Retina (tissue), 1 donor: ENCODE measurements at regions not wholly inside any gene's neighbourhood (a gene's known extent, or its start where the extent isn't known, plus 50 kb on each side); places are given as distances from the start of the nearest gene placed in this dataset.

Source experiments
- DNase-seq: peaks from one replicate; pipeline ENCODE4 v3.0.0-alpha.2; 2016

- no peak for DNase-seq
These were observed 210.3 kb upstream of the SUCLG2 start for GRCh38 chr3:67864587-67865183.

- DNase-seq = no peak
These were observed 209.5 kb upstream of the SUCLG2 start for GRCh38 chr3:67863869-67864268.

GRCh38 chr3:67860429-67860828 is 206.0 kb upstream of the SUCLG2 start:
- DNase-seq = no peak

GRCh38 chr3:67858492-67858891 is 204.1 kb upstream of the SUCLG2 start:
- no peak for DNase-seq

GRCh38 chr3:67856718-67857117 is 202.3 kb upstream of the SUCLG2 start:
- DNase-seq = no peak

- no peak for DNase-seq
These were observed 200.3 kb upstream of the SUCLG2 start for GRCh38 chr3:67854663-67855062.

GRCh38 chr3:67853520-67853919 is 199.1 kb upstream of the SUCLG2 start:
- no peak for DNase-seq

DNA sequence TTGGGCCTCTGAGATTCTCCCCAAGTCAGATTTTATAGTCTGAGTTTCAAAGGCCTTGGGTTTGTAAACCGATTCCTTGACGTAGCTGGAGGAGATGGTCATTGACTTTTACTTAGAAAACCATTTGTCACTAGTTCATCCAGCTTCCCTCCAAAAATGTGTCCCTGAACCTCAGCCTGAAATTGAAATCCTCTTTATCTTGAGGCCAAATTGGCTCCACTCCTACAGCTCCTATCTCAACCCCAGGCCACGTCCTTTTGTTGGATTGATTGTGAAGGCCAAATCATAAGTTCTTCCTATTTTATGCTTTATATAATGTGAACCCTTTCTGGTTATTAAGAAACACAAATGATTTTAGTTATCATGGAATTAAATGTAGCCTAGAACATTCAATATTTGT is 193.9 kb upstream of the SUCLG2 start:
- DNase-seq = no peak

- no peak for DNase-seq
These were observed 191.8 kb upstream of the SUCLG2 start for GRCh38 chr3:67846166-67846565.

DNA sequence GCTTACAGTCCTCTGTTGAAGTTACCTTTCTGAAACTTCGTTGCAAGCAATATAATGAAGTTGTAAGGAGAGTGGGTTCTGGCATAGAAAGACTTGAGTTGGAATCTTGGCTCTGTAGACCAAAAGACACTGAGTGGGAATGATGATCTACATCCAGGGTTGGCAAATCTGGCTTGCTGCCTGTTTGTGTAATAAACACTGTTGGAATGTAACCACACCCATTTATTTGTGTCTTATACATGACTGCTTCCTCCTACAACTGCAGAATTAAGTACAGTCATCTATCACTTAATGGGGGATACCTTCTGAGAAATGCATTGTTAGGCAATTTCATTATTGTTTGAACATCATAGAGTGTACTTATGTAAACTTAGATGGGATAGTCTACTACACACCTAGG is 178.4 kb upstream of the SUCLG2 start:
- no peak for DNase-seq

GRCh38 chr3:67831262-67831661 is 176.8 kb upstream of the SUCLG2 start:
- DNase-seq = no peak

GRCh38 chr3:67828486-67829010 is 174.1 kb upstream of the SUCLG2 start:
- DNase-seq = no peak

DNA sequence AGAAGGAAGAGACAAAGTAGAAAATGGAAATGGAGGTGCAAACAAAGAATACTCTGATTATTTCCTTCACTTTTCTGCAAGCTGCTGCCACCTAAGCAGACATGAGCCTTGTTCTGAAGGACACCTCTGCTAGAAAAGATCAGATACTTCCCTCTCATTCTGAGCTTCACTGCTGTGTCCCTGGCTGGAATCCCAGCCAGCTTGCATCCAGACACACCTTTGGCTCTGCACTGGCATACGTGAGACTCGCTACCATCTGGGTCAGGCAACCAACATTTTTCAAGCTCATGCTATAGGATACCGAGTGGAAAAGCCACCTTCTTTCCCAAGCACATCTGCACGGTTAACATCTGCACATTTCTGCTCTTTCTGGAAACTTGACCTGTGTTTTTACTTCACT is 166.7 kb upstream of the SUCLG2 start:
- DNase-seq = no peak

DNA sequence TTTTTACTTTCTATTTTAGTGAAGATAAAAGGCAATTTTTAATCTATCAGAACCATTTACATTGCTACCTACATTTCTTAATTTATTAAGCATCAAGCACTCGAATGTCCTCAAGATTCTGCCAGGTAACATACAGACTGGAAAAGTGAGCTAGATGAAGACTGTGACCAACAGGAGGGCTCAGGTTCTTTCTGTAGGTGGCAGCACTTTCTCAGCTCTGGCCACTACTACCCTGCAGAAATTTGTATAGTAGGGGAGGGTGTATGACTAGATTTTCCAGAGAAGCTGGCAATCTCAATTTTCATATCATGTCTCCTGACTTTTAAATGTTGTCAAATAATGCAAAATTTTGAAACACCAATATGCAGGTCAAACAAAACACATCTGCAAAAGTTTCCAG is 165.0 kb upstream of the SUCLG2 start:
- no peak for DNase-seq

DNA sequence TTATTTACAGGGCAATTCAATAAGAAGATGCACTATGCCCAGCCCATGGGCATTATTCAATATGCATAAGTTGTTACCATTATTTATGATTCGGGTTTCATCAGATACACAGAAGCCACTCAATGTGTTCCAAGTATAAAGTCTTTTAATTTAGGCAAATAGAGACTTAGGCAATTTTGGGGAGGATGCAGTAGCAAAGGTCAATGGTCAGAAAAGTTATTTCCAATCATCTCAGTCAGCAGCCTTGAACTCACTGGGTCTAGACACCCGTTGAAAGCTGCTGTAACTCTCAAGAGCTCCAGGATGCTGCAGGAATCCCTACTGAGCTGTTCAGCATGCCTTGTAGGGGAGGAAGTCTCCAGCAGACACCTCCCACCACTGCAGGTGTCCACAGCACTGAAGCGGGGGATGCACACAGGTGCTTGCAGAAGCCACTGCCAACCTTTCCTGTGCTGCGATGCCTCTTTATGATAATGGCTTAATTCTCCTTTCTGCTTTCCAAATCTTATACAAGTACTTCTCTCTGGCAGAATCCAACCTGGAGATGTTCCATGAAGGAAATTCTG is 155.0 kb upstream of the SUCLG2 start:
- no peak for DNase-seq

DNA sequence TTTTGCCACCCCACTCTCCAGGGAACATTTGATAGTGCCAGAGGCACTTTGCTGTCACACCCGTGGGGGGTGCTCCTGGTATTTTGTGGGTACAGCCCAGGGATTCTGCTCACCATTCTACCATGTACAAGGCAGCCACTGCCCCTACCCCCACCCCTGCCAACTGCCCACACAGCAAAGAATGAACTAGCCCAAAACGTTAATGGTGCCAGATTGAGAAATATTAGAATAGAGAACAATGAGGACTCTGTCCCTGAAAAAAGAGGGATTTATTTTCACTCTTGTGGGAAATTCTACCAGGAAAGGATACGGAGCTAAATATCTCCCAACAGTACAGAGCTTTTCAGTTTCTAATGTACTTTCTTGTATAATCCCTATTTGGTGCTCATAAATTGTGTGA is 154.5 kb upstream of the SUCLG2 start:
- DNase-seq = no peak

DNA sequence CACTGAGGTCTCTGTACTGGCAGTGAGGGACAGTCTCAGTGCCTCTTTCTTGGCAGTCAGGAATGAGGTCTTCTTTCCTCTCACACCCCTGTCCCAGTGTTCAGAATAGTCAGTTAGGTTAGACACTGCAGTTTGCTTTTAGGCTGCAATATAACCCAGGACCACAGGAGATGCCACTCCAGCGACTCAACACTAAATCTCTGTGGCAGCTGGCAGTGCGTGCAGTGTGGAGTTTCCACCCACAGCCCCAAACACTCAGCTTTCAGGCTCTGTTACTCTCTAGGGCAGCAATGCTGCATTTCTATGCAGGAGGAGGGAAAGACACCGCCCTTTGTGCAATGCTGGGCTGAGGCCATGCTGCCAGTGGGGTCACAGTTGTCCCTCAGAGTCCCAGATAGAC is 150.2 kb upstream of the SUCLG2 start:
- no peak for DNase-seq

- no peak for DNase-seq
These were observed 149.7 kb upstream of the SUCLG2 start for GRCh38 chr3:67804089-67804488.

DNA sequence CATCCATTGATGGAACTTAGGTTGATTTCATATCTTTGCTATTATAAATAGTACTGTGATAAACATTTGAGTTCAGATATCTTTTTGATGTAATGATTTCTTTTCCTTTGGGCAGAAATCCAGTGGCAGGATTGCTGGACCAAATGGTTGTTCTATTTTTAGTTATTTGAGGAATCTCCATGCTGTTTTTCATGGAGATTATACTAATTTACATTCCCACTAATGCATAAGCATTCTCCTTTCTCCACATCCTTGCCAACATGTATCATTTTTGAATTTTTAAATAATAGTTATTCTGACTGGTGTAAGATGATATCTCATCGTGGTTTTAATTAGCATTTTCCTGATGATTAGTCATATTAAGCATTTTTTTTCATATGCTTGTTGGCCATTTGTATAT is 144.0 kb upstream of the SUCLG2 start:
- no peak for DNase-seq

GRCh38 chr3:67791620-67792019 is 137.2 kb upstream of the SUCLG2 start:
- no peak for DNase-seq

DNA sequence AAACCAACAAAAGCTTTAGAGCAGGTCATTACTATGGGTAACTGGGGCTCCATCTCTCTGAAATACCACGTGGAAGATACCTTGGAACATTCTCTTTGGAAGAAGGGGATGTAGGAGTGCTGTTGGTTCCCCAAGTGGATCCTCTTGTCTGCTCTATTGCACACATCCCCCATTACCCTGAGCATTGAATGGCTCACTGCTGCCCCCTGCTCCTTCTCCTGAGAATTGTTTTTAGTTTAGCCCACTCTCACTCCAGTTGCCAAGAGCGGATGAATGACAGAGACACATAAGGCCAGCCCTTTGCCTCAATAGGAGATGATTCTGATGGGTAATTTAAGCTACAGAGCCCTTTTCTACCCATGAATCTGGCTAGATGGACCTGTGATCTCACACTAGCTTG is 135.6 kb upstream of the SUCLG2 start:
- DNase-seq = peak; percentile 36

DNA sequence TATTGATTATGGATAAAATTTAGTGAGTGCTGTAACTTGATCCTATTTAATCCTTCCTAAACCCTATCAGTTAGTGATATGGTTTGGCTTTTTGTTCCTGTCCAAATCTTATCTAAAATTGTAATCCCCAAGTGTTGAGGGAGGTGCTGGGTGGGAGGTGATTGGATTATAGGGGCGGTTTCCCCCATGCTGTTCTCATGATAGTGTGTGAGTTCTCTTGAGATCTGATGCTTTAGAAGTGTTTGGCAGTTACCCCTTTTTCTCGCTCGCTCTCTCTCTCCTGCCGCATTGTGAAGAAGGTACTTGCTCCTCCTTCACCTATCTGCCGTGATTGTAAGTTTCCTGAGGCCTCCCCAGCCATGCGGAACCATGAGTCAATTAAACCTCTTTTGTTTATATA is 134.0 kb upstream of the SUCLG2 start:
- DNase-seq = no peak

GRCh38 chr3:67783281-67784250 is 129.2 kb upstream of the SUCLG2 start:
- no peak for DNase-seq

DNA sequence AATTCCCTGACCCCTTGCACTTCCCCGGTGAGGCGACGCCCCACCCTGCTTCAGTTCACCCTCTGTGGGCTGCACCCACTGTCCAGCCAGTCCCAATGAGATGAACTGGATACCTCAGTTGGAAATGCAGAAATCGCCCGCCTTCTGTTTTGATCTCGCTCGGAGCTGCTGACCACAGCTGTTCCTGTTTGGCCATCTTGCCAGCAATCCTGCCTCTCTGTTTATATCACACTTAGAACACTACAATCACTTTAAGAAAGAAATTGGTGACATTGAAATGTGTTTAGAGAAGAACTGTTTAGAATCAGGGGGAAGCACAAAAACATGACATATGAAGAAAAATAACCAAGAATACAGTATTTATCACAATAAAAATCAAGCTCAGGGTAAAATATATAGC is 127.5 kb upstream of the SUCLG2 start:
- DNase-seq = no peak
